ENCODE measurements at regions not wholly inside any gene's neighbourhood (a gene's known extent, or its start where the extent isn't known, plus 50 kb on each side); places are given as distances from the start of the nearest gene placed in this dataset.

- intact Hi-C loops (cut with DNase I): no loop called here
- DNase-seq (ENCODE audit: low spot score in 2 of 2): no peak
- H3K27ac ChIP-seq: no peak overlapping the region
- no peak for TF ChIP-seq CTCF (IDR thresholded peaks at IDR 0.05)
- H3K4me1 ChIP-seq: no peaks in the 10 kb centered on the region
- no peaks in the 10 kb centered on the region for H3K36me3 ChIP-seq
- no peaks in the 10 kb centered on the region for H3K27me3 ChIP-seq
- H3K9me3 ChIP-seq: no peaks in the 10 kb centered on the region
- H3K4me3 ChIP-seq: no peak overlapping the region
Measured at GRCh38 chr10:130723704-130724103, 587.5 kb downstream of the GLRX3 start.

DNA sequence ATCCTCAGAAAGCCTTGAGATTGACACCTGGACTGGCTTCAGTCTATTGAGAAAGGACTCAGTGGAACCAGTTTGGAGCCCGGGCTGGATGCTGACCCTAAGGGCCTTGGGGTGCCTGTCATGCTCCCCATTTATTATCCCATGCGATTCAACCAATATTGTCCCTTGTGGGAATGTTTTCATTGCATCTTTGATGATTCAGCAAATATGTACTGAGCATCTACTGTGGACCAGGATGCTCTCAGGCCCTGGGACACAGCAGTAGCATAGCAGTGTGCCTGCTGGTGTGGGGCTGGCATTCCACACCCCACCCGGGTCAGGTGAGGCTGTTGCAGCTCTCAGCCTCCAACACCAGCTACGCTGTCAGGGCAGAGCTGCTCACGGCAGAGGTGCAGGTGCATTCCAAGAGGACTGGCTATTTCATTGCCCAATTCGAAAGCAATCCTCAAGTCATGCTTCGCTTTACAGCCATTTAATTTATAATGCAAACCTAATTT lies 586.0 kb downstream of the TCERG1L start:
- no peak overlapping the region for H3K4me3 ChIP-seq
- H3K9me3 ChIP-seq: no peaks in the 10 kb centered on the region
- no peaks in the 10 kb centered on the region for H3K27me3 ChIP-seq
- DNase-seq (ENCODE audit: low spot score in 2 of 2): no peak
- H3K4me1 ChIP-seq: no peaks in the 10 kb centered on the region
- no peaks in the 10 kb centered on the region for H3K36me3 ChIP-seq
- H3K27ac ChIP-seq: no peak overlapping the region
- no peak for TF ChIP-seq CTCF (IDR thresholded peaks at IDR 0.05)
- intact Hi-C loops (cut with DNase I): no loop called here

- H3K4me3 ChIP-seq: no peak overlapping the region
- no peak overlapping the region for H3K27ac ChIP-seq
- H3K36me3 ChIP-seq: no peaks in the 10 kb centered on the region
- intact Hi-C loops (cut with DNase I): no loop called here
- no peaks in the 10 kb centered on the region for H3K27me3 ChIP-seq
- no peaks in the 10 kb centered on the region for H3K9me3 ChIP-seq
- H3K4me1 ChIP-seq: no peaks in the 10 kb centered on the region
- TF ChIP-seq CTCF (IDR thresholded peaks at IDR 0.05): no peak
- DNase-seq (ENCODE audit: low spot score in 2 of 2): no peak
Measured at GRCh38 chr10:130726996-130727725, 584.4 kb downstream of the TCERG1L start.

DNA sequence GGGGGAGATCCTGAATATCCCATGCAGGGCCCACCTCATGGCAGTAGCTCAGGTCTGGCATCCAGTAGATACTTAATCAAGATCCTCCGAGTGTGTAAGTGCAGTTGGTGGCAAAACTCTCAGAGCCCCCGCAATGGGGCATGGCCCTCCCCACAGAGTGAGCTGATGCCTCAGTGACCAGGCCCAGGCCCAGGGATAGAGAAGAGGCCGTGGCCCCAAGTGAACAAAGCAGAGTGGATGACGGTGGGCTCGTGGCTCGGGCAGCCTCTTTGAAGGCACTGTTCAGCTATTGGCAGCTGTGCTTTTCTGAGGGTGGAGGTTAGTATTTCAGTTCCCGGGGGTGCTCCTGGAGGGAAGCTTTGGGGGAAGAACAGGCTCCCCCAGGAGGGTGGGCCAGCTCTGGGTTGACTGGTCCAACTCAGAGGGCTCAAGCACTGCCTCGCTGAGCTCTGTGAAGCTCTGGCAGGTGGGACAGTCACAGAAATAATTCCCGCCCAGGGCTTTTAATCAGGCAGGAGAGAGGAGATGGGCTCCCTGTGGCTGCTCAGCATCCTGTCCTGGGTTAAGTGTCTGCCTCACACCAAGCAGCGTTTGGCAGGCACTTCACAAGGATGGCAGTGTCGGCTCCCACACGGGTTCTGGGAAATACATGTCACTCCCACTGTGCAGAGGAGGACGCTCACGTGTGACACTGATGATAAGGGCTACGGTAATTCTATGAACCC lies 583.6 kb downstream of the TCERG1L start:
- intact Hi-C loops (cut with DNase I): no loop called here
- Histone ChIP-seq H3K36me3 (no peaks in the 10 kb centered on the region), H3K27me3 (no peaks in the 10 kb centered on the region), H3K4me3 (no peak overlapping the region), H3K4me1 (no peaks in the 10 kb centered on the region), H3K27ac (no peak overlapping the region), H3K9me3 (no peaks in the 10 kb centered on the region)
- no peak for TF ChIP-seq CTCF (IDR thresholded peaks at IDR 0.05)
- DNase-seq (ENCODE audit: low spot score in 2 of 2): no peak

DNA sequence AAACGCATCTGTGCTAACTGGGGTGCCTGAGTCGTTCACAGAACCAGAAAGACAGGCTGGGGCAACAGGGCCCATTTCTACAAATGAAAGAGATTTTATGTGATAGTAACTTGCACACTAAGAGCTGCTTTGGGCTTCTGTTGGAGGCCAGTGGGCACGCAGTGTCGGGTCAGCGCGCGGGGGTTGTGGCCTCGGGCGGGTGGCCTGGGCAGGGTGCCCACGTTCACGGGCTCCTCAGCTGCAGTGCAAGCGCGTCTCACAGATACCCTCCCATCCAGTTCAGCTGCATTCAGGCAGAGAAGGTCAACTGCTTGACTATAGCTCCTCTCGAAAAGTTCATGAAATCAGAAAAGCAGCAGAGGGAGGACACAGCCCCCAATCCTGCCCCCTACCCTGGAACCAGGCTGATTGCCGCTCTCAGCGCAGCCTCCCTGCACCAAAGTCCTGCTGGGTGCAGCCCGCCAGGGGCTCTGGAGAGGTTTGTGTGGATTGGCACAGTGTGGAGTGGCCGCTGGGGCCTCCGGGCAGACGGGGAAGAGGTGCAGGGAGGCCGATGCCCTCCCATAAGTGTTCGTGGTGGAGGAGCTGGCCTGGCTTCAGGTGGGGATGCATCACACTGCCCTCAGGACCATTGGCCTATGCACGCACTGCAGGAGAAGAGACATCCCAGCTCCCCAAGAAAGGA lies 582.8 kb downstream of the TCERG1L start:
- intact Hi-C loops (cut with DNase I): no loop called here
- Histone ChIP-seq H3K4me3 (no peak overlapping the region), H3K27me3 (no peaks in the 10 kb centered on the region), H3K36me3 (no peaks in the 10 kb centered on the region), H3K9me3 (no peaks in the 10 kb centered on the region), H3K27ac (no peak overlapping the region), H3K4me1 (no peaks in the 10 kb centered on the region)
- DNase-seq (ENCODE audit: low spot score in 2 of 2): no peak
- TF ChIP-seq CTCF (IDR thresholded peaks at IDR 0.05): no peak

Measured in ascending aorta (tissue), 2 donors.